RWPE1 (cell line): ENCODE measurements at regions not wholly inside any gene's neighbourhood (a gene's known extent, or its start where the extent isn't known, plus 50 kb on each side); places are given as distances from the start of the nearest gene placed in this dataset.
A peak's percentile ranks its signal among the peaks of the same experiment; 100 is the strongest.

Experiments
- CTCF ChIA-PET: fragments of 350-600 bp; sonication (Branson Sonifier 250); formaldehyde crosslinking; extraction: SDS; loops from one replicate; lab custom pipeline; 2021; lab: Yijun Ruan, JAX
- POLR2A ChIA-PET: fragments of 400-600 bp; formaldehyde crosslinking; extraction: SDS; loops from one replicate; lab custom pipeline; 2020; ENCODE audit warnings: antibody characterized with exemption; ENCODE audit not compliant: low non-redundant PET; lab: Yijun Ruan, JAX
- DNase-seq: peaks from one replicate; pipeline ENCODE4 v3.0.0; 2012; ENCODE audit warnings: low spot score
- H3K27ac ChIP-seq: fragments of 450-650 bp; 2 replicates; pipeline ENCODE4 v1.5.1; 2017
- CTCF ChIP-seq: fragments of 450-650 bp; conservative IDR thresholded peaks from 2 replicates; pipeline ENCODE4 v1.5.1; 2017; ENCODE audit warnings: low read depth, mild to moderate bottlenecking

- CTCF ChIA-PET = no interaction called here
- no peak overlapping the region for H3K27ac ChIP-seq
- no peak for TF ChIP-seq CTCF
- POLR2A ChIA-PET = no interaction called here
- no peak for DNase-seq
Observed at GRCh38 chr5:114208120-114208519, 153.8 kb upstream of the KCNN2 start.

GRCh38 chr5:114208588-114208987 lies 153.3 kb upstream of the KCNN2 start:
- ChIA-PET CTCF (no interaction called here), POLR2A (no interaction called here)
- no peak for TF ChIP-seq CTCF
- no peak overlapping the region for H3K27ac ChIP-seq
- no peak for DNase-seq

- CTCF ChIA-PET = no interaction called here
Observed at GRCh38 chr5:114210662-114211061, 151.2 kb upstream of the KCNN2 start.

GRCh38 chr5:114221807-114222206 lies 140.1 kb upstream of the KCNN2 start:
- no peak for TF ChIP-seq CTCF
- CTCF ChIA-PET = no interaction called here
- H3K27ac ChIP-seq = no peak overlapping the region
- DNase-seq = no peak
- POLR2A ChIA-PET = no interaction called here

More at GRCh38 chr5:114210662-114211061, 151.2 kb upstream of the KCNN2 start:
- no peak for DNase-seq
- no peak overlapping the region for H3K27ac ChIP-seq
- POLR2A ChIA-PET = no interaction called here
- TF ChIP-seq CTCF = no peak

- CTCF ChIA-PET = no interaction called here
- POLR2A ChIA-PET = no interaction called here
Observed at GRCh38 chr5:114223866-114224265, 138.0 kb upstream of the KCNN2 start.

GRCh38 chr5:114237766-114238165 lies 124.1 kb upstream of the KCNN2 start:
- DNase-seq = no peak
- ChIA-PET POLR2A (no interaction called here), CTCF (interaction anchor here (0.6 kb wide), 1 partner anchor 46 kb away, joined by 3 read pairs; no protein-coding TSS in a partner anchor)
- no peak overlapping the region for H3K27ac ChIP-seq
- no peak for TF ChIP-seq CTCF

More at GRCh38 chr5:114223866-114224265, 138.0 kb upstream of the KCNN2 start:
- TF ChIP-seq CTCF = no peak
- DNase-seq = peak; percentile 1
- no peak overlapping the region for H3K27ac ChIP-seq
